GM10248 (cell line): ENCODE measurements at regions not wholly inside any gene's neighbourhood (a gene's known extent, or its start where the extent isn't known, plus 50 kb on each side); places are given as distances from the start of the nearest gene placed in this dataset.
"Not testable (repeated sequence)": the region's sequence is repeated elsewhere in the genome, so short reads cannot be mapped to it uniquely, and the experiment has no call there.

Source experiments
- CTCF ChIA-PET: fragments of 300-600 bp; sonication (Branson Sonifier 250); formaldehyde crosslinking; extraction: SDS; loops from one replicate; lab custom pipeline; 2021; ENCODE audit warnings: antibody characterized with exemption; lab: Yijun Ruan, JAX
- POLR2A ChIA-PET: fragments of 350-650 bp; sonication (Branson Sonifier 250); formaldehyde crosslinking; extraction: SDS; loops from one replicate; lab custom pipeline; 2020; ENCODE audit warnings: antibody characterized with exemption; lab: Yijun Ruan, JAX
- DNase-seq: peaks from one replicate; pipeline ENCODE4 v3.0.0; 2012; ENCODE audit errors: extremely low spot score
- TF ChIP-seq, protein P1 (sequence below): IDR thresholded peaks from 2 replicates; pipeline ENCODE4 v1.5.1; 2012; ENCODE audit warnings: mild to moderate bottlenecking, low read depth; ENCODE audit errors: extremely low read depth, missing control alignments, control extremely low read depth

DNA sequence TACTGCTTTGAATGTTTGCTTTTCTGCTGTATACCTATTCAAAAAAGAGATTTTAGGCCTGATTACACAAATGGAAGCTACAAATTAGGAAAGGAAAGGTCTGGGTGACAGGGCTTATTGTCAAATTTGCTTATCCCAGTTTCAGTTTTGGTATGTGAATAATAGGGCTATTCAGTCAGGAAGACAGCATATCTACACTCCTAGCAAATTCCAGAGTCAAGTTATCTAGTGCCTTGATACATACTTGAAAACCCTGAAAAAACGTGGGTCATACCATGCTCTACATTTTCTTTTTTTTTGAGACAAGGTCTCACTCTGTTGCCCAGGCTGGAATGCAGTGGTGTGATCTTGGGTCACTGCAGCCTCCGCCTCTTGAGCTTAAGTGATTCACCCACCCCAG, 59.2 kb upstream of the CCDC180 start:
- POLR2A ChIA-PET, CTCF ChIA-PET, DNase-seq: not testable (repeated sequence)

DNA sequence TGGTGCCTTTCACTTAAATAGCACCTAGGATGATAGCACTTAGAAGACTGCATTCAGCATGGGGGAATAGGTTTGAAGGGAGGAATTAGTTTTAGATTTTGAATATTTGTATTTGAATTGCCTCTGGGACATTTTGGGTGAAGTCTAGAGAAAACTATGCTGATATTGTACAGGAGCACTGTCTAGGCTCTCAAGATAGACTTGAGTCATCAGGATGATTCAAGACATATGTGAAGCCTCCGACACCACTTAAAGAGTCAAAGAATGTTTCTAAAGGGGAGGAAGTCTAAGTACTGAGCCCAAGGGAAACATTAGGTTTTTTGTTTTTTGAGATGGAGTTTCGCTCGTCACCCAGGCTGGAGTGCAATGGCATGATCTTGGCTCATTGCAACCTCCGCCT, 63.9 kb upstream of the CCDC180 start:
- TF ChIP-seq, protein P1, sequence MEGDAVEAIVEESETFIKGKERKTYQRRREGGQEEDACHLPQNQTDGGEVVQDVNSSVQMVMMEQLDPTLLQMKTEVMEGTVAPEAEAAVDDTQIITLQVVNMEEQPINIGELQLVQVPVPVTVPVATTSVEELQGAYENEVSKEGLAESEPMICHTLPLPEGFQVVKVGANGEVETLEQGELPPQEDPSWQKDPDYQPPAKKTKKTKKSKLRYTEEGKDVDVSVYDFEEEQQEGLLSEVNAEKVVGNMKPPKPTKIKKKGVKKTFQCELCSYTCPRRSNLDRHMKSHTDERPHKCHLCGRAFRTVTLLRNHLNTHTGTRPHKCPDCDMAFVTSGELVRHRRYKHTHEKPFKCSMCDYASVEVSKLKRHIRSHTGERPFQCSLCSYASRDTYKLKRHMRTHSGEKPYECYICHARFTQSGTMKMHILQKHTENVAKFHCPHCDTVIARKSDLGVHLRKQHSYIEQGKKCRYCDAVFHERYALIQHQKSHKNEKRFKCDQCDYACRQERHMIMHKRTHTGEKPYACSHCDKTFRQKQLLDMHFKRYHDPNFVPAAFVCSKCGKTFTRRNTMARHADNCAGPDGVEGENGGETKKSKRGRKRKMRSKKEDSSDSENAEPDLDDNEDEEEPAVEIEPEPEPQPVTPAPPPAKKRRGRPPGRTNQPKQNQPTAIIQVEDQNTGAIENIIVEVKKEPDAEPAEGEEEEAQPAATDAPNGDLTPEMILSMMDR = no peak
- ChIA-PET CTCF (no interaction called here), POLR2A (no interaction called here)
- no peak for DNase-seq

DNA sequence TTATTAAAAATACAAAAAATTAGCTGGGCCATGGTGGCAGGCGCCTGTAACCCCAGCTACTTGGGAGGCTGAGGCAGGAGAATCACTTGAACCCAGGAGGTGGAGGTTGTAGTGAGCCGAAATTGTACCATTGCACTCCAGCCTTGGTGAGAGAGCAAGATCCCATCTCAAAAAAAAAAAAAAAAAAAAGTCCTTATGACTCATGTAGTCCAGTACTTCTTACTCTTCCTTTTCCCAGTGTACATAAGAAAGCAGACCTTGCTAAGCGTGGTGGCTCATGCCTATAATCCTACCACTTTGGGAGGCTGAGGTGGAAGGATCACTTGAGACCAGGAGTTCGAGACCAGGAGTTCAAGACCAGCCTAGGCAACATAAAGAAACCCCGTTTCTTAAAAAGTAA, 66.0 kb upstream of the CCDC180 start:
- CTCF ChIA-PET, POLR2A ChIA-PET, DNase-seq: not testable (repeated sequence)

DNA sequence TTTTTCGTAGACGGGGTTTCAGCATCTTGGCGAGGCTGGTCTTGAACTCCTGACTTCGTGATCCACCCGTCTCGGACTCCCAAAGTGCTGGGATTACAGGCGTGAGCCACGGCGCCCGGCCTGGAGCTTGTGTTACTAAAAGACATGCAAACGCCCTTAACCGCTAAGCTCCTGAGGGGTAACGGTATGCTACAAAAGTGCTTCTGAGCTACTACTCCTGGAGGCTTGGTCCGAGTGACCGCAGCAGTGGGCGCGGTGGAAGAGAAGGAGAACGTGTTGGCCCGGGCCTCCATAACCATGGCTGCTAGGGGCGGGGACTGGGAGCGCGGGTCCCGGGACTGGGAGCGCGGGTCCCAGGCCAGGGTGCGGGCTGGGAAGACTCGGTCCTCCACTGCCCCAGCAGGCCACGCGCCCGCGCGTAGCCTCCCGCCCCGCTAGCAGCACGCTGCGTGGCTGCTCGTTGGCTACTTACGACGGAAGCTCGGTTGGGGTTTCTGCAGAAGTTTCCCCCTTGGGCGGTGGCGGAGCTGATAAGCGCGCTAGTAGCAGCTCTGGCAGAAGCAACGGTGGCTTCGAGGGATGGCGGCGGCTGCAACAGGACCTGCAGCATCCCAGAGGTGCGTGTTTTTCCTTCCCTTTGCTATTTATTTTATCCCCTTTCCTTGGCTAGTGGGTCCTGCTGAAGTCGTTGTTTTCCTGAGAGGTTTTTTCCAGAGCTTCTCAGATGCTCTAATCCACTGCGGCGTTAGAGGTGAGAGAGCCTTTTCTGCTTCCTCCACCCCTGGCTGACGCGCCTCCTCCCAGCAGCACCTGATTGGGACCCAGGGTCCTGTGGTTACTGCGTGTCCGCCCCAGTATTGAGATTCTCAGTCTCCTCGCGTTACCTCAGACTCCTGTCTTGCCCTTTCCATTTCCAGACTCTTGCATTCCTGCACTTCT, 69.2 kb upstream of the CCDC180 start:
- POLR2A ChIA-PET = no interaction called here
- CTCF ChIA-PET = interaction anchor here (1.3 to 1.9 kb wide), 2 partner anchors 14 to 381 kb away, joined by 3 to 4 read pairs; no protein-coding TSS in a partner anchor
- TF ChIP-seq, protein P1 = no peak
- DNase-seq = peak; percentile 36

DNA sequence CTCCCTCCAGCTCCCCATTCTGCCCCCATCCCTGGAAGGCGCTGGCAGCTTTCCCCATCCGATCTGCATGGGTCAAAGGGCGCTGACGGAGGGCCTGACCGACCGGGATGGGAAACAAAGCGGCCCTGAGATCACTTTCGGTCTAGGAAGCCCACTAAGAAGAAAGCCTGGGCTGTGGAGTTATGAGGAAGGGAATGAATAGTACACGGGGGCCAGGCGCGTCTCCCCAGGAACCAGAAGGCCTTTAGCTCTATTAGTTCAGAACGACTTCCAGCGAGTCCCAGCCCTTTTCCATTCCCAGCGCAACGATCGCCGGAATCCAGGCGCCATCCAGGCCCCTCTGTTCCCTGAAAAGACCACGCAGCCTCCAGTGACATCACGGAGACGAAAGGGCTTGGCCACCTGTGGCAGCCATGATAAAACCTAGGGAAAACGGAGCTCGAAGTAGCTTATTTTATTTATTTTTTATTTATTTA, 70.1 kb upstream of the CCDC180 start:
- CTCF ChIA-PET = interaction anchor here (1.9 kb wide), 1 partner anchor 380 kb away, joined by 4 read pairs; no protein-coding TSS in a partner anchor
- no peak for DNase-seq
- POLR2A ChIA-PET = no interaction called here
- TF ChIP-seq, protein P1 = no peak

DNA sequence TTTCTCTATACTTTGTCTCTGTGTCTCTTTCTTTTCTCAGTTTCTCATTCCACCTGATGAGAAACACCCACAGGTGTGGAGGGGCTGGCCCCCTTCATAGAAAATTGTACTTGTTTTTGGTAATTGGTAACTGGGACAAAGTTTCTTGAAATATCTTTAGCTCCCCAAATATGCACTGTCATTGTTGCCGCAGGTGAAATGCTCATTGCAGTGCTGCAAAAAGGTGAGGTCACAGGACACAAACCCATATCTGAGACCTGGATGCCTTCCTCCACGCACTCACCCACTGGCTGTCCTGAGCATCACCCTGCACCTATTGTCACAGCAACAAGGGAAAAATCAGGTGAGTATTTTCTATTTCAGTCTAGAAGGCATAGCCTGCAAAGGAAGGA, 74.5 kb upstream of the CCDC180 start:
- CTCF ChIA-PET, POLR2A ChIA-PET, DNase-seq: not testable (repeated sequence)

DNA sequence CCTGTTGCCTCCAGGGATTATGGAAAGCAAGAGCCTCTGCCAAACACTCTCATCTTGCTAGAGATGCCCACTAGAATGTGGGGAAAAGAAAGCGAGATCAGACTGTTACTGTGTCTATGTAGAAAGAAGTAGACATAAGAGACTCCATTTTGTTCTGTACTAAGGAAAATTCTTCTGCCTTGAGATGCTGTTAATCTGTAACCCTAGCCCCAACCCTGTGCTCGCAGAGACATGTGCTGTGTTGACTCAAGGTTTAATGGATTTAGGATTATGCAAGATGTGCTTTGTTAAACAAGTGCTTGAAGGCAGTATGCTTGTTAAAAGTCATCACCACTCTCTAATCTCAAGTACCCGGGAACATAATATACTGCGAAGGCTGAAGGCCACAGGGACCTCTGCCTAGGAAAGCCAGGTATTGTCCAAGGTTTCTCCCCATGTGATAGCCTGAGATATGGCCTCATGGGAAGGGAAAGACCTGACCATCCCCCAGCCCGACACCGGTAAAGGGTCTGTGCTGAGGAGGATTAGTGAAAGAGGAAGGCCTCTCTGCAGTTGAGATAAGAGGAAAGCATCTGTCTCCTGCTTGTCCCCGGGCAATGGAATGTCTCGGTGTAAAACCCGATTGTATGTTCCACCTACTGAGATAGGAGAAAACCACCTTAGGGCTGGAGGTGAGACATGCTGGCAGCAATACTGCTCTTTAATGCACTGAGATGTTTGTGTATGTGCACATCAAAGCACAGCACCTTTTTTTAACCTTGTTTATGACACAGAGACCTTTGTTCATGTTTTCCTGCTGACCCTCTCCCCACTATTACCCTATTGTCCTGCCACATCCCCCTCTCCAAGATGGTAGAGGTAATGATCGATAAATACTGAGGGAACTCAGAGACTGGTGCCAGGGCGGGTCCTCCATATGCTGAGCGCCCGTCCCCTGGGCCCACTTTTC, 75.1 kb upstream of the CCDC180 start:
- POLR2A ChIA-PET, CTCF ChIA-PET, DNase-seq: not testable (repeated sequence)

DNA sequence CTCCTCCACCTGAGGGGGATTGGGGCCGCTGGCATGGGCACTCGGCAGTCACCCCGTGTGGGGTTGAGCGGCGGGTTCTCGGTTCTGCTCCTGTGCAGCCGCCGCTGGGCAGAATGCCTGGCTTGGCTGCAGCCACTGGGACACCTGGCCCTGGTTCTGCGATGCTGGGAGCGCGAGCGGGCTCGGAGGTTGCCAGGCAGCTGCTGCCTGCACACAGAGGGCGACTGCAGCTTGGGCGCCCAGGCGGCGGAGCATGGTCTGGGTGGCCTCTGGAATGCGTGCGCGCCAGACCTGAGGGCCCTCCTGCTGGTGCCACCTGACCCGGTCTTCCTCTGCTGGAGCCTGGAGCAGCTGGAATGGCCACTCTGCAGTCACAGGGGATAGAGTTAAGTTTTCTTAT, 85.1 kb upstream of the CCDC180 start:
- POLR2A ChIA-PET, CTCF ChIA-PET, DNase-seq: not testable (repeated sequence)

DNA sequence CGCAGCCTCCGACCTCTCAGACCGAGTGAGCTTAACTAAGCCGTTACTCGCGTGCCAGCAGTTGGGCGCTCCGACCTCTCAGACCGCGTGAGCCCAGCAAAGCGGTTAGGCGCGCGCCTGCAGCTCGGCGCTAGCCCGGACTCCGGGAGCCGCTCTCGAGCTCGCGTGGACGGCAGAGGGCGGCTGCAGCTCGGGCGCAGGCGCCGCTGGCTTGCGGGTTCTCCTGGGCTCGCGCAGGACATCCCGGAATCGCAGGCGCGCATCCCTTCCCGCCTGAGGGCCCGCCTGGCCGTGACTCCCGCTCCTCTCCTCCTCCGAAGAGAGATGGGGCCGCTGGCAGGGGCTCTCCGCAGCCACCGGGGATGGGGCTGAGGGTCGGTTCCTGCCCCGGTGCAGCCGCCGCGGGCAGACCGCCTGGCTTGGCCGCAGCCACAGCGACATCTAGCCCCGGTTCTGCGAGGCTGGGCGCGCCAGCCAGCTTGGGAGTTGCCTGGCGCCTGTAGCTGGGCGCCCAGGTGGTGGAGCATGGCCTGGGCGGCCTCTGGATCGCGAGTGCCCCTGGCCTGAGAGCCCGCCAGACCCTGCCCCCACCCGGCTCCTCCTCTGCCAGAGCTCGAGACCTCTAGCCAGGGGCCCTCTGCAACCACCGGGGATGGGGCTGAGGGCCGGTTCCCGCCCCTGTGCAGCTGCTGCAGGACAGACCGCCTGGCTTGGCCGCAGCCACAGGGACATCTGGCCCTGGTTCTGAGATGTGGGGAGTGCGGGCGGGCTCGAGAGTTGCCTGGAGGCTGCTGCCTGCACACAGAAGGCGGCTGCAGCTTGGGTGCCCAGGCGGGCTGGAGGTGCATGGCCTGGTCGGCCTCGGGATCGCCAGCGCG, 85.7 kb upstream of the CCDC180 start:
- POLR2A ChIA-PET, CTCF ChIA-PET: not testable (repeated sequence)
- DNase-seq = peak; percentile 19
